GM10266 (cell line): ENCODE measurements at regions not wholly inside any gene's neighbourhood (a gene's known extent, or its start where the extent isn't known, plus 50 kb on each side); places are given as distances from the start of the nearest gene placed in this dataset.

ENCODE experiments used
- DNase-seq: peaks from one replicate; pipeline ENCODE4 v3.0.0; 2012; ENCODE audit errors: extremely low spot score
- CTCF ChIP-seq: IDR thresholded peaks from 2 replicates; pipeline ENCODE4 v1.5.1; 2012; ENCODE audit warnings: mild to moderate bottlenecking, low read depth; ENCODE audit not compliant: control insufficient read depth, insufficient read depth; ENCODE audit errors: missing control alignments

GRCh38 chr3:25091934-25092333, 336.1 kb upstream of the RARB start:
- no peak for TF ChIP-seq CTCF
- no peak for DNase-seq

DNA sequence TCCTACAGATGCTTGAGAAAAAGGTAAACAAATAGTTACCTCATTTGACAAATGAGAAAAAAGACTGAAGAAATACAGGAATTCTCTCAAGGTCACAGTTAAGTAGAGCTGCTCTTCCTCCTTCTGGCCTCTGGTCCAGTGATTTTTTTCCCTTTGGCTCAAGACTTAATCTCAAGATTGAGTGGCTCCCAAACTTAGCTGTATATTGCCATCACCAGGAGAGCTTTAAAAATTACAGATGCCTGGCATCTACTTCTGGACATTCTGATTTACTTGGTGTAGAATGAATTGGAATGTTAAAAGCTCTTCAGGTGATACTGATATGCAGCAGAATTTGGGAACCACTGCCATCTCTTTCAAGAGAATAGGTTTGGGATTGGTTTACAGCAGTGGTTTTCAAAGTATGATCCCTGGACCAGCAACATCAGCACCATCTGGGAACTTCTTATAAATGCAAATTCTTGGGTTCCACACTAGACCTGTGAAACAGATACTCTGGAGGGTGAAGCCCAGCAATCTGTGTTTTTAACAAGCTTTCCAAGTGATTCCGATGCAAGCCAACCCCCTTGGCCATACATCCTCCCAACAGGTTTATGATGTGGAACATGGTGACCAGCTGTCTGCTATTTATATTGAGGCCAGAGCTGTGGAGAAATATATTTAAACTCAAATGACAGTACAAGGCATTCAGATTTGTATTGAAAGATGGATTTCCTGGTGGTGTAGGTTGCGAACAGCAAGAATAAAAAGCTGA, 333.0 kb upstream of the RARB start:
- TF ChIP-seq CTCF = no peak
- no peak for DNase-seq

- no peak for TF ChIP-seq CTCF
- no peak for DNase-seq
Measured at GRCh38 chr3:25096536-25096935, 331.5 kb upstream of the RARB start.

- no peak for TF ChIP-seq CTCF
- no peak for DNase-seq
Measured at GRCh38 chr3:25097023-25097422, 331.0 kb upstream of the RARB start.

- no peak for DNase-seq
- no peak for TF ChIP-seq CTCF
Measured at GRCh38 chr3:25099666-25100065, 328.4 kb upstream of the RARB start.

GRCh38 chr3:25103391-25103790, 324.7 kb upstream of the RARB start:
- TF ChIP-seq CTCF = no peak

DNA sequence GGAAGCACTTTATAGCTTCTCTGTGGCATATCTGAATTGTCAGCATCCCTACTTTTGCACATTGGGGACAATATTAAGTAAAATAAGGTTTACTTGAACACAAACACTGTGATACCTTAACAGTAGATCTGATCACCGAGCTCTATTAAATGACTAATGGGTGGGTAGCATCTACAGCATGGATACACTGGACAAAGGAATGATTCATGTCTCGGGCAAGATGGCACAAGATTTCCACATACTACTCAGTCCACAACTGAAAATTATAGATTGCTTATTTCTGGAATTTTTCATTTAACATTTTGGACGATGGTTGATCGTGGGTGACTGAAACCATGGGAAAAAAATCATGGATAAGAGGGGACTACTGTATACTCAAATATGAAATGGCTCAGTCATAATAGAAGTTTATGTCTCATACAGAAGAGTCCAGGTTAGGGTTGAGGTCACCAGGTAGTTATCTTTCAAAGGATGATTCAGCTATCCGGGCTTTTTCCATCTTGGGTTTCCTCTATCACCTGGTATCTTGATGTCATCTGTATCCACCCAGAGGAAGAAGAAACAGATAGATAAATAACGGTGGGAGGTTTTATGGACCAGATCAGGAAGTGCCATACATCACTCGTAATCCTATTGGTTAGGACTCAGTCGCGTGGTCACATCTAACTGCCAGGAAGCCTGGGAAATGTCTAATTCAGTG, 320.0 kb upstream of the RARB start:
- no peak for TF ChIP-seq CTCF
- DNase-seq = no peak

More at GRCh38 chr3:25103391-25103790, 324.7 kb upstream of the RARB start:
- no peak for DNase-seq
